Neural cell (in vitro differentiated cells): ENCODE measurements at regions not wholly inside any gene's neighbourhood (a gene's known extent, or its start where the extent isn't known, plus 50 kb on each side); places are given as distances from the start of the nearest gene placed in this dataset.

Experiments used
- H2AFZ ChIP-seq: fragments of 200-600, 300-800 bp; sonication (generic), shearing (Covaris generic); 2 replicates; pipeline ENCODE4 v1.6.0; 2014; ENCODE audit warnings: low read depth, mild to moderate bottlenecking, antibody characterized with exemption, low read length, moderate library complexity
- H3F3A ChIP-seq: fragments of 200-600 bp; shearing (Covaris generic); 2 replicates; pipeline ENCODE4 v1.6.1; 2016; ENCODE audit warnings: mild to moderate bottlenecking, moderate library complexity, mixed read lengths, antibody characterized with exemption, low read length; ENCODE audit not compliant: insufficient read depth, poor library complexity, severe bottlenecking
- H3K27ac ChIP-seq: fragments of 200-600, 300-800 bp; sonication (generic), shearing (Covaris generic); 2 replicates; pipeline ENCODE4 v1.5.1; 2014; ENCODE audit warnings: mild to moderate bottlenecking, low read length, moderate library complexity
- H3K27me3 ChIP-seq: fragments of 300-800, 200-600 bp; sonication (generic), shearing (Covaris generic); 2 replicates; pipeline ENCODE4 v1.6.0; 2014; ENCODE audit warnings: mild to moderate bottlenecking, low read depth, low read length, moderate library complexity; ENCODE audit not compliant: insufficient read depth
- H3K36me3 ChIP-seq: fragments of 300-800, 200-600 bp; sonication (generic), shearing (Covaris generic); 2 replicates; pipeline ENCODE4 v1.5.1; 2014; ENCODE audit warnings: mild to moderate bottlenecking, antibody characterized with exemption, low read length, moderate library complexity; ENCODE audit not compliant: insufficient read depth
- H3K4me2 ChIP-seq: fragments of 300-800, 200-600 bp; sonication (generic), shearing (Covaris generic); 2 replicates; pipeline ENCODE4 v1.6.0; 2014; ENCODE audit warnings: mild to moderate bottlenecking, low read length
- H3K4me3 ChIP-seq: fragments of 300-800, 200-600 bp; sonication (generic), shearing (Covaris generic); 2 replicates; pipeline ENCODE4 v1.5.1; 2014; ENCODE audit warnings: mild to moderate bottlenecking, low read length, moderate library complexity
- H3K79me2 ChIP-seq: fragments of 200-600 bp; shearing (Covaris generic); replicated peaks from 2 replicates; pipeline ENCODE4 v1.6.0; 2014; ENCODE audit warnings: mild to moderate bottlenecking, low read length, moderate library complexity; ENCODE audit not compliant: insufficient read depth
- H3K9ac ChIP-seq: fragments of 300-800, 200-600 bp; sonication (generic), shearing (Covaris generic); 2 replicates; pipeline ENCODE4 v1.6.1; 2016; ENCODE audit warnings: mild to moderate bottlenecking, low read length, mixed read lengths
- H3K9me2 ChIP-seq: fragments of 200-600 bp; shearing (Covaris generic); 2 replicates; pipeline ENCODE4 v1.6.1; 2016; ENCODE audit warnings: mild to moderate bottlenecking, low read length, mixed read lengths; ENCODE audit not compliant: insufficient read depth
- H3K9me3 ChIP-seq: fragments of 200-600, 300-800 bp; sonication (generic), shearing (Covaris generic); 2 replicates; pipeline ENCODE4 v1.6.1; 2016; ENCODE audit warnings: mild to moderate bottlenecking, mixed run types, low read length, moderate library complexity, mixed read lengths
- H4K20me1 ChIP-seq: fragments of 200-600 bp; shearing (Covaris generic); 2 replicates; pipeline ENCODE4 v1.6.1; 2016; ENCODE audit warnings: mild to moderate bottlenecking, mixed run types; ENCODE audit not compliant: insufficient read depth
- EP300 ChIP-seq: fragments of 450-650 bp; conservative IDR thresholded peaks from 2 replicates; pipeline ENCODE4 v1.6.1; 2014; ENCODE audit warnings: antibody characterized with exemption, mild to moderate bottlenecking, moderate library complexity; ENCODE audit not compliant: poor library complexity, severe bottlenecking
- EZH2 ChIP-seq: fragments of 200-600, 300-800 bp; shearing (Covaris generic), sonication (generic); IDR thresholded peaks from 2 replicates; pipeline ENCODE4 v1.6.1; 2014; ENCODE audit warnings: antibody characterized with exemption, low read length, borderline replicate concordance, mild to moderate bottlenecking; ENCODE audit not compliant: insufficient read depth, poor library complexity, severe bottlenecking
- MXI1 ChIP-seq: fragments of 450-650 bp; conservative IDR thresholded peaks from 2 replicates; pipeline ENCODE4 v1.6.1; 2014; ENCODE audit warnings: antibody characterized with exemption, mild to moderate bottlenecking; ENCODE audit not compliant: poor library complexity, severe bottlenecking
- POLR2AphosphoS5 ChIP-seq: IDR thresholded peaks from 2 replicates; pipeline ENCODE4 v1.6.1; 2012
- RAD21 ChIP-seq: fragments of 450-650 bp; conservative IDR thresholded peaks from 2 replicates; pipeline ENCODE4 v1.6.1; 2014; ENCODE audit warnings: antibody characterized with exemption, mild to moderate bottlenecking, moderate library complexity
- SMC3 ChIP-seq: fragments of 450-650 bp; conservative IDR thresholded peaks from 2 replicates; pipeline ENCODE4 v1.6.1; 2014; ENCODE audit warnings: antibody characterized with exemption, mild to moderate bottlenecking, moderate library complexity; ENCODE audit not compliant: poor library complexity
- TAF1 ChIP-seq: IDR thresholded peaks from 2 replicates; pipeline ENCODE4 v1.6.1; 2012; ENCODE audit warnings: low read depth
- TF ChIP-seq, protein P1 (sequence below): fragments of 450-650 bp; IDR thresholded peaks from 2 replicates; pipeline ENCODE4 v1.5.1; 2014; ENCODE audit warnings: antibody characterized with exemption, mild to moderate bottlenecking, moderate library complexity; ENCODE audit not compliant: poor library complexity, severe bottlenecking
- TF ChIP-seq, protein P2 (sequence below): IDR thresholded peaks from 2 replicates; pipeline ENCODE4 v1.6.1; 2012; ENCODE audit warnings: borderline replicate concordance

DNA sequence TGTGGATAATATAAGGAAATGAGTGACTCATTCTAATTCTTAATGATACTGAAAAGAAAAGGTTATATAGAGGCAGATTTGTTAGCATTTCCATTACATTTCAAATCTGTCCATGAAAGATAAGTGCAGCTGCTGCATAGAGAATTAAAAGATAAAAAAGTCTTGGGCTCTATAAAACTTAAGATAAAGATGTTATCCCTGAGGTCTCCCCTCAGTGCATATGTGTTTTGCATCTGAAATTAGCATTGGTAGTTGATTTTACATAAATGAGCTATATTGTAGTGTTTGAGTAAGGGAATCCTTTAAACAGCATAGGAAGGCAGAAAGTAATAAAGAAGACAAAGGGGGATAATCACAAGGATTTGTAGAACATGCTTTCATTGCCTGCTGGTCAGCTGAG is 206.2 kb downstream of the FSCB start:
- no peak overlapping the region for H3K4me2 ChIP-seq
- H3K27ac ChIP-seq = no peak overlapping the region
- TF ChIP-seq POLR2AphosphoS5 (no peak), SMC3 (no peak)
- TF ChIP-seq, protein P1, sequence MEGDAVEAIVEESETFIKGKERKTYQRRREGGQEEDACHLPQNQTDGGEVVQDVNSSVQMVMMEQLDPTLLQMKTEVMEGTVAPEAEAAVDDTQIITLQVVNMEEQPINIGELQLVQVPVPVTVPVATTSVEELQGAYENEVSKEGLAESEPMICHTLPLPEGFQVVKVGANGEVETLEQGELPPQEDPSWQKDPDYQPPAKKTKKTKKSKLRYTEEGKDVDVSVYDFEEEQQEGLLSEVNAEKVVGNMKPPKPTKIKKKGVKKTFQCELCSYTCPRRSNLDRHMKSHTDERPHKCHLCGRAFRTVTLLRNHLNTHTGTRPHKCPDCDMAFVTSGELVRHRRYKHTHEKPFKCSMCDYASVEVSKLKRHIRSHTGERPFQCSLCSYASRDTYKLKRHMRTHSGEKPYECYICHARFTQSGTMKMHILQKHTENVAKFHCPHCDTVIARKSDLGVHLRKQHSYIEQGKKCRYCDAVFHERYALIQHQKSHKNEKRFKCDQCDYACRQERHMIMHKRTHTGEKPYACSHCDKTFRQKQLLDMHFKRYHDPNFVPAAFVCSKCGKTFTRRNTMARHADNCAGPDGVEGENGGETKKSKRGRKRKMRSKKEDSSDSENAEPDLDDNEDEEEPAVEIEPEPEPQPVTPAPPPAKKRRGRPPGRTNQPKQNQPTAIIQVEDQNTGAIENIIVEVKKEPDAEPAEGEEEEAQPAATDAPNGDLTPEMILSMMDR = no peak
- H3K9me2 ChIP-seq = no peaks in the 10 kb centered on the region
- no peaks in the 10 kb centered on the region for H3K79me2 ChIP-seq
- no peaks in the 10 kb centered on the region for H3K27me3 ChIP-seq
- H4K20me1 ChIP-seq = no peaks in the 10 kb centered on the region
- H3K4me3 ChIP-seq = no peak overlapping the region
- no peaks in the 10 kb centered on the region for H3F3A ChIP-seq
- no peak overlapping the region for H2AFZ ChIP-seq
- H3K9me3 ChIP-seq = no peaks in the 10 kb centered on the region
- no peak overlapping the region for H3K9ac ChIP-seq
- H3K36me3 ChIP-seq = no peaks in the 10 kb centered on the region

DNA sequence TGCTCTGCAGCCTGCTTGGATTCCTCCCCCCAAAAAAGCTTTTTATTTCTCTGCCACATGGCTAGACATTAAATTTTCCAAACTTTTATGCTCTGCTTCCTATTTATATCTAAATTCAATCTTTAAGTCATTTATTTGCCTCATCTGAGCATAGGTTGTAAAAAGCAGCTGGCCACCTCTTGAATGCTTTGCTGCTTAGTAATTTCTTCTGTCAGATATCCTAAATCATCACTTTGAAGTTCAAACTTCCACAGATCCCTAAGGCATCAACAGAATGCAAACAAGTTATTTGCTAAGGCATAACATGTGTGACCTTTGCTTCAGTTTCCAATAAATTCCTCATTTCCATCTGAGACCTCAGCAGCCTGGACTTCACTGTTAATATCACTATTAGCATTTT is 209.6 kb downstream of the FSCB start:
- Histone ChIP-seq H3K4me2 (no peak overlapping the region), H3K27ac (no peak overlapping the region), H2AFZ (no peak overlapping the region), H3K27me3 (no peaks in the 10 kb centered on the region), H3K4me3 (no peak overlapping the region), H3K9me3 (no peaks in the 10 kb centered on the region), H3K36me3 (no peaks in the 10 kb centered on the region), H3K79me2 (no peaks in the 10 kb centered on the region), H3K9me2 (no peaks in the 10 kb centered on the region), H4K20me1 (no peaks in the 10 kb centered on the region), H3K9ac (no peak overlapping the region), H3F3A (no peaks in the 10 kb centered on the region)
- TF ChIP-seq, protein P2, sequence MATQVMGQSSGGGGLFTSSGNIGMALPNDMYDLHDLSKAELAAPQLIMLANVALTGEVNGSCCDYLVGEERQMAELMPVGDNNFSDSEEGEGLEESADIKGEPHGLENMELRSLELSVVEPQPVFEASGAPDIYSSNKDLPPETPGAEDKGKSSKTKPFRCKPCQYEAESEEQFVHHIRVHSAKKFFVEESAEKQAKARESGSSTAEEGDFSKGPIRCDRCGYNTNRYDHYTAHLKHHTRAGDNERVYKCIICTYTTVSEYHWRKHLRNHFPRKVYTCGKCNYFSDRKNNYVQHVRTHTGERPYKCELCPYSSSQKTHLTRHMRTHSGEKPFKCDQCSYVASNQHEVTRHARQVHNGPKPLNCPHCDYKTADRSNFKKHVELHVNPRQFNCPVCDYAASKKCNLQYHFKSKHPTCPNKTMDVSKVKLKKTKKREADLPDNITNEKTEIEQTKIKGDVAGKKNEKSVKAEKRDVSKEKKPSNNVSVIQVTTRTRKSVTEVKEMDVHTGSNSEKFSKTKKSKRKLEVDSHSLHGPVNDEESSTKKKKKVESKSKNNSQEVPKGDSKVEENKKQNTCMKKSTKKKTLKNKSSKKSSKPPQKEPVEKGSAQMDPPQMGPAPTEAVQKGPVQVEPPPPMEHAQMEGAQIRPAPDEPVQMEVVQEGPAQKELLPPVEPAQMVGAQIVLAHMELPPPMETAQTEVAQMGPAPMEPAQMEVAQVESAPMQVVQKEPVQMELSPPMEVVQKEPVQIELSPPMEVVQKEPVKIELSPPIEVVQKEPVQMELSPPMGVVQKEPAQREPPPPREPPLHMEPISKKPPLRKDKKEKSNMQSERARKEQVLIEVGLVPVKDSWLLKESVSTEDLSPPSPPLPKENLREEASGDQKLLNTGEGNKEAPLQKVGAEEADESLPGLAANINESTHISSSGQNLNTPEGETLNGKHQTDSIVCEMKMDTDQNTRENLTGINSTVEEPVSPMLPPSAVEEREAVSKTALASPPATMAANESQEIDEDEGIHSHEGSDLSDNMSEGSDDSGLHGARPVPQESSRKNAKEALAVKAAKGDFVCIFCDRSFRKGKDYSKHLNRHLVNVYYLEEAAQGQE = no peak
- TF ChIP-seq, protein P1 = no peak
- TF ChIP-seq MXI1 (no peak), POLR2AphosphoS5 (no peak), EP300 (no peak), RAD21 (no peak), TAF1 (no peak), EZH2 (no peak), SMC3 (no peak)
